GM12878 (cell line): ENCODE measurements at regions not wholly inside any gene's neighbourhood (a gene's known extent, or its start where the extent isn't known, plus 50 kb on each side); places are given as distances from the start of the nearest gene placed in this dataset.

Source experiments
- ATAC-seq: fragments of 200-7000 bp; cut with Tn5 transposase; 3 replicates; pipeline ENCODE4 v1.9.1; 2020; ENCODE audit warnings: mild to moderate bottlenecking, moderate library complexity
- BruUV-seq: library from RNA; stranded (reverse); fragments of 400-500 nt; replicated peaks from 2 replicates; lab custom pipeline; 2021; lab: Mats Ljungman, UMichigan
- CTCF ChIA-PET: fragments of 300-600 bp; sonication (Branson Sonifier 250); formaldehyde crosslinking; extraction: SDS; loops from one replicate; lab custom pipeline; 2021; ENCODE audit warnings: inconsistent platforms; lab: Yijun Ruan, JAX
- POLR2A ChIA-PET: fragments of 350-600 bp; formaldehyde crosslinking; extraction: SDS; loops from one replicate; lab custom pipeline; 2021; ENCODE audit warnings: inconsistent platforms; lab: Charles Lee
- RAD21 ChIA-PET: fragments of 300-600 bp; sonication (Branson Sonifier 250); formaldehyde crosslinking; loops from one replicate; lab custom pipeline; 2023; ENCODE audit warnings: antibody characterized with exemption; ENCODE audit not compliant: unreplicated experiment; lab: Charles Lee
- SMC1A ChIA-PET: fragments of 300-600 bp; sonication (Branson Sonifier 250); formaldehyde crosslinking; loops from one replicate; lab custom pipeline; 2023; ENCODE audit not compliant: unreplicated experiment, uncharacterized antibody; lab: Charles Lee
- DNase-seq: peaks from one replicate; pipeline ENCODE4 v3.0.0-alpha.2; 2011; ENCODE audit warnings: low read depth, low spot score
- FAIRE-seq: peaks from 3 replicates; lab custom pipeline; 2011; peaks lifted over from hg19 to GRCh38; lab: Jason Lieb, UNC
- H2AFZ ChIP-seq: 2 replicates; pipeline ENCODE4 v1.6.0; 2011; ENCODE audit warnings: low read depth, low read length, control low read depth; ENCODE audit not compliant: control insufficient read depth
- H3K27ac ChIP-seq: 2 replicates; pipeline ENCODE4 v1.5.1; 2011; ENCODE audit warnings: control low read depth; ENCODE audit not compliant: control insufficient read depth, insufficient read depth
- H3K27me3 ChIP-seq, 2 experiments: replicated peaks in 1 of 2; 2 replicates each; pipeline versions ENCODE4 v1.6.0 to v1.6.1; 2011; ENCODE audit warnings: low read length in 1 of 2; ENCODE audit not compliant: control insufficient read depth in 2 of 2, insufficient read depth in 2 of 2
- H3K36me3 ChIP-seq, 2 experiments: 2 replicates each; pipeline ENCODE4 v1.5.1; 2011; ENCODE audit warnings: low read length in 1 of 2; ENCODE audit not compliant: control insufficient read depth in 2 of 2, insufficient read depth in 2 of 2
- H3K4me1 ChIP-seq: 2 replicates; pipeline ENCODE4 v1.6.1; 2011; ENCODE audit warnings: mild to moderate bottlenecking, low read length, moderate library complexity, mixed read lengths; ENCODE audit not compliant: control insufficient read depth, insufficient read depth
- H3K4me2 ChIP-seq: 2 replicates; pipeline ENCODE4 v1.6.0; 2011; ENCODE audit warnings: control low read depth; ENCODE audit not compliant: control insufficient read depth, insufficient read depth
- H3K4me3 ChIP-seq: fragments of 200-600 bp; sonication (generic); 2 replicates; pipeline ENCODE4 v1.5.1; 2016
- H3K79me2 ChIP-seq: 2 replicates; pipeline ENCODE4 v1.6.0; 2011; ENCODE audit warnings: low read length; ENCODE audit not compliant: control insufficient read depth, insufficient read depth
- H3K9ac ChIP-seq: 2 replicates; pipeline ENCODE4 v1.8.0; 2011; ENCODE audit warnings: low read length, control low read depth, mixed read lengths; ENCODE audit not compliant: control insufficient read depth, insufficient read depth
- H3K9me3 ChIP-seq: replicated peaks from 3 replicates; pipeline ENCODE4 v1.5.1; 2011; ENCODE audit warnings: mild to moderate bottlenecking, low read length; ENCODE audit not compliant: control insufficient read depth, insufficient read depth
- H4K20me1 ChIP-seq: 2 replicates; pipeline ENCODE4 v1.6.0; 2011; ENCODE audit not compliant: control insufficient read depth, insufficient read depth
- CEBPB ChIP-seq, 2 experiments: fragments of 150-350 bp in 1 of 2; IDR thresholded peaks; 2 replicates each; pipeline ENCODE4 v1.6.1; 2012 to 2014; ENCODE audit warnings: low read depth in 2 of 2, low read length in 2 of 2, borderline replicate concordance in 1 of 2, inconsistent platforms in 1 of 2
- EED ChIP-seq: sonication (generic); IDR thresholded peaks from 2 replicates; pipeline ENCODE4 v1.6.1; 2016; ENCODE audit warnings: antibody characterized with exemption, low read depth
- ELK1 ChIP-seq: IDR thresholded peaks from 2 replicates; pipeline ENCODE4 v1.6.1; 2012; ENCODE audit warnings: low read depth, low read length, improper control_type of control experiment
- ETV6 ChIP-seq, 2 experiments: fragments of 450-650 bp in 1 of 2; IDR thresholded peaks in 1 of 2; conservative IDR thresholded peaks in 1 of 2; 2 replicates each; pipeline ENCODE4 v1.6.1; 2014; ENCODE audit warnings: antibody characterized with exemption in 1 of 2, borderline replicate concordance in 1 of 2, low read depth in 1 of 2, mild to moderate bottlenecking in 1 of 2, moderate library complexity in 1 of 2
- IRF5 ChIP-seq: fragments of 450-650 bp; IDR thresholded peaks from 2 replicates; pipeline ENCODE4 v1.6.1; 2017; ENCODE audit warnings: borderline replicate concordance
- MEF2B ChIP-seq: fragments of 450-650 bp; IDR thresholded peaks from 2 replicates; pipeline ENCODE4 v1.6.1; 2018; ENCODE audit warnings: mild to moderate bottlenecking, moderate library complexity; ENCODE audit not compliant: partially characterized antibody, poor library complexity, severe bottlenecking
- MYB ChIP-seq: fragments of 150-350 bp; IDR thresholded peaks from 2 replicates; pipeline ENCODE4 v1.6.1; 2014; ENCODE audit warnings: mild to moderate bottlenecking, low read depth, low read length, borderline replicate concordance
- MYC ChIP-seq: IDR thresholded peaks from 2 replicates; pipeline ENCODE4 v1.6.1; 2011; ENCODE audit warnings: mild to moderate bottlenecking, low read length, moderate library complexity, inconsistent platforms; ENCODE audit not compliant: insufficient read depth, insufficient replicate concordance, insufficient read length, severe bottlenecking
- NR2C1 ChIP-seq: fragments of 450-650 bp; IDR thresholded peaks from 2 replicates; pipeline ENCODE4 v1.6.1; 2017; ENCODE audit warnings: antibody characterized with exemption, mild to moderate bottlenecking, moderate library complexity
- NRF1 ChIP-seq: conservative IDR thresholded peaks from 2 replicates; pipeline ENCODE4 v1.6.1; 2011; ENCODE audit warnings: mild to moderate bottlenecking, low read depth, low read length, improper control_type of control experiment
- RAD51 ChIP-seq: fragments of 450-650 bp; IDR thresholded peaks from 2 replicates; pipeline ENCODE4 v1.6.1; 2016; ENCODE audit warnings: moderate library complexity, mild to moderate bottlenecking, inconsistent platforms
- SMC3 ChIP-seq: IDR thresholded peaks from 2 replicates; pipeline ENCODE4 v1.6.1; 2011; ENCODE audit warnings: low read length, improper control_type of control experiment, borderline replicate concordance
- TAF1 ChIP-seq: IDR thresholded peaks from 2 replicates; pipeline ENCODE4 v1.6.1; 2011; ENCODE audit warnings: mild to moderate bottlenecking, low read depth, low read length, borderline replicate concordance
- YBX1 ChIP-seq: fragments of 450-650 bp; IDR thresholded peaks from 2 replicates; pipeline ENCODE4 v1.6.1; 2016; ENCODE audit warnings: antibody characterized with exemption
- ZBED1 ChIP-seq: IDR thresholded peaks from 2 replicates; pipeline ENCODE4 v1.6.1; 2016; ENCODE audit warnings: borderline replicate concordance
- ZNF24 ChIP-seq: fragments of 450-650 bp; IDR thresholded peaks from 2 replicates; pipeline ENCODE4 v1.6.1; 2017; ENCODE audit warnings: antibody characterized with exemption, mild to moderate bottlenecking
- ZZZ3 ChIP-seq: IDR thresholded peaks from 2 replicates; pipeline ENCODE4 v1.6.1; 2011; ENCODE audit warnings: low read depth; ENCODE audit not compliant: control insufficient read depth, insufficient read length
- WGBS: methylation state at CpG from one replicate; pipeline ENCODE4 v1.1.6; 2016; ENCODE audit warnings: low lambda C conversion rate; ENCODE audit not compliant: insufficient replicate concordance, insufficient coverage; ENCODE audit errors: missing lambda C conversion rate; 5-methylcytosine and 5-hydroxymethylcytosine counted together
- in situ Hi-C: fragments of 300-500 bp; cut with MboI; formaldehyde crosslinking; loops from 9 replicates; pipeline ENCODE4 v1.14.3; 2018; ENCODE audit warnings: mixed read lengths
- intact Hi-C: fragments of 100-400 bp; cut with micrococcal nuclease; formaldehyde crosslinking; loops from one replicate; pipeline ENCODE4 v1.14.2; 2022; ENCODE audit not compliant: unreplicated experiment

GRCh38 chr12:115320967-115321366, 637.0 kb upstream of the TBX3 start (continued):
- no peak for TF ChIP-seq NR2C1
- TF ChIP-seq ELK1: no peak
- TF ChIP-seq ZZZ3: no peak
- no peak for TF ChIP-seq ZNF24
- TF ChIP-seq MYB: no peak
- no peak for TF ChIP-seq RAD51

GRCh38 chr12:115320451-115320850, 636.5 kb upstream of the TBX3 start:
- ATAC-seq: no peak
- ChIA-PET POLR2A (no interaction called here), CTCF (no interaction called here), SMC1A (interaction anchor here (1.6 kb wide), 1 partner anchor 322 kb away, joined by 3 read pairs; no protein-coding TSS in a partner anchor), RAD21 (no interaction called here)
- H3K4me1 ChIP-seq: peaks cover 11% of the 10 kb centered on the region
- H2AFZ ChIP-seq: no peak overlapping the region
- H3K36me3 ChIP-seq: no peaks in the 10 kb centered on the region
- H3K27ac ChIP-seq: no peak overlapping the region
- 13% methylated on average over 5 of the region's 5 CpGs for WGBS
- H4K20me1 ChIP-seq: no peaks in the 10 kb centered on the region
- H3K9ac ChIP-seq: no peak overlapping the region; the same call in 1 of the 2 replicates
- no peak overlapping the region for H3K4me2 ChIP-seq
- no peak overlapping the region for H3K4me3 ChIP-seq
- no peaks in the 10 kb centered on the region for H3K27me3 ChIP-seq
- intact Hi-C loops (no loop called here), in situ Hi-C loops (no loop called here)
- DNase-seq: no peak
- H3K79me2 ChIP-seq: no peaks in the 10 kb centered on the region
- no peak for FAIRE-seq
- no peaks in the 10 kb centered on the region for H3K9me3 ChIP-seq
- BruUV-seq: no TSS peak
- TF ChIP-seq YBX1: no peak
- no peak for TF ChIP-seq MEF2B
- no peak for TF ChIP-seq CEBPB (IDR thresholded peaks at IDR 0.05; ENCODE audit: borderline replicate concordance in 1 of 2, low read depth in 2 of 2, low read length in 2 of 2)
- no peak for TF ChIP-seq NRF1
- TF ChIP-seq TAF1: no peak
- TF ChIP-seq ETV6 (conservative IDR thresholded peaks at IDR 0.05 in 1 of 2, IDR thresholded peaks at IDR 0.05 in 1 of 2; ENCODE audit: borderline replicate concordance in 1 of 2, low read depth in 1 of 2): no peak
- no peak for TF ChIP-seq MYC
- TF ChIP-seq IRF5: no peak
- no peak for TF ChIP-seq ZBED1
- no peak for TF ChIP-seq EED
- no peak for TF ChIP-seq SMC3
